ENCODE measurements at regions not wholly inside any gene's neighbourhood (a gene's known extent, or its start where the extent isn't known, plus 50 kb on each side); places are given as distances from the start of the nearest gene placed in this dataset. TPM values are rescaled to one million over a fixed set of nuclear protein-coding genes. Genes with fewer than 3 reads are reported as not detected.
"Not testable (repeated sequence)": the region's sequence is repeated elsewhere in the genome, so short reads cannot be mapped to it uniquely, and the experiment has no call there.

DNA sequence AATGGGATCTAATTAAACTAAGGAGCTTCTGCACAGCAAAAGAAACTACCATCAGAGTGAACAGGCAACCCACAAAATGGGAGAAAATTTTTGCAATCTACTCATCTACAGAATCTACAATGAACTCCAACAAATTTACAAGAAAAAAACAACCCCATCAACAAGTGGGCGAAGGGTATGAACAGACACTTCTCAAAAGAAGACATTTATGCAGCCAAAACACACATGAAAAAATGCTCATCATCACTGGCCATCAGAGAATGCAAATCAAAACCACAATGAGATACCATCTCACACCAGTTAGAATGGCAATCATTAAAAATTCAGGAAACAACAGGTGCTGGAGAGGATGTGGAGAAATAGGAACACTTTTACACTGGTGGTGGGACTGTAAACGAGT lies 55.6 kb upstream of the MAN1A1 start:
- H3K27ac ChIP-seq (ENCODE audit: extremely low read depth, low read depth, low read length); H3K4me1 ChIP-seq (replicated peaks in 1 of 2; ENCODE audit: control insufficient read depth in 2 of 2, insufficient read depth in 2 of 2, low read length in 2 of 2); ATAC-seq; H3K4me3 ChIP-seq; POLR2A ChIA-PET; FAIRE-seq; H3K9me3 ChIP-seq (replicated peaks; ENCODE audit: control insufficient read depth, insufficient read depth, low read depth, low read length); H3K4me2 ChIP-seq (ENCODE audit: insufficient read depth, low read length); H3K79me2 ChIP-seq (ENCODE audit: control insufficient read depth, insufficient read depth, low read length); H3K36me3 ChIP-seq (ENCODE audit: control insufficient read depth, insufficient read depth, low read length); H2AFZ ChIP-seq (ENCODE audit: low read depth, low read length); H3K9ac ChIP-seq (ENCODE audit: insufficient read depth in 1 of 2, low read depth in 2 of 2, low read length in 2 of 2); CTCF ChIA-PET (ENCODE audit: low intra/inter-chr PET ratio); H3K27me3 ChIP-seq (ENCODE audit: control insufficient read depth in 2 of 2, insufficient read depth in 2 of 2, low read length in 2 of 2); BruUV-seq (replicated peaks); H4K20me1 ChIP-seq (replicated peaks; ENCODE audit: control insufficient read depth, insufficient read depth, low read length); intact Hi-C loops (cut with micrococcal nuclease); in situ Hi-C loops (cut with MboI); DNase-seq (ENCODE audit: extremely low read depth in 1 of 4, low spot score in 3 of 4); H3K9me1 ChIP-seq (ENCODE audit: control insufficient read depth, insufficient read depth, low read length): not testable (repeated sequence)
- WGBS (ENCODE audit: insufficient coverage, low coverage, missing lambda C conversion rate) = 20% methylated on average over 2 of the region's 2 CpGs
- peak in 1 of 2 experiments; percentile 95 for TF ChIP-seq AFF1 (IDR thresholded peaks at IDR 0.05; ENCODE audit: low read depth in 1 of 2, partially characterized antibody in 2 of 2)

MicroRNAs encoded in the stretch of these regions (microRNA counts, 767-probe panel; counts per million panel counts)
- microRNA hsa-miR-3144-5p = not detected

Small RNAs in the stretch of these regions (microRNA-seq; reads per million reads assigned to microRNA genes)
- 1.5 reads per million, percentile 17 among the genes with 10 or more reads in this experiment for gene MIR3144 (ENCODE audit: borderline microRNAs expressed)

Small RNAs in the stretch of these regions (small RNA-seq; reads per million reads assigned to genes)
- gene COX6A1P3 = not detected
- gene MIR3144 = not detected
- gene RNA5SP215 = 14.2 reads per million, percentile 96 among the genes with 10 or more reads in this experiment
- not detected for gene RNU6-214P
